Stimulated activated CD4-positive, alpha-beta T cell treated with anti-CD3 and anti-CD28 coated beads, Interleukin-2, amount 100 ng/mL, for 48 hours (primary cell): ENCODE measurements at regions not wholly inside any gene's neighbourhood (a gene's known extent, or its start where the extent isn't known, plus 50 kb on each side); places are given as distances from the start of the nearest gene placed in this dataset.

Experiments used
- DNase-seq, 2 donors: peaks; one replicate each; pipeline ENCODE4 v3.0.0-alpha.2; 2020

DNA sequence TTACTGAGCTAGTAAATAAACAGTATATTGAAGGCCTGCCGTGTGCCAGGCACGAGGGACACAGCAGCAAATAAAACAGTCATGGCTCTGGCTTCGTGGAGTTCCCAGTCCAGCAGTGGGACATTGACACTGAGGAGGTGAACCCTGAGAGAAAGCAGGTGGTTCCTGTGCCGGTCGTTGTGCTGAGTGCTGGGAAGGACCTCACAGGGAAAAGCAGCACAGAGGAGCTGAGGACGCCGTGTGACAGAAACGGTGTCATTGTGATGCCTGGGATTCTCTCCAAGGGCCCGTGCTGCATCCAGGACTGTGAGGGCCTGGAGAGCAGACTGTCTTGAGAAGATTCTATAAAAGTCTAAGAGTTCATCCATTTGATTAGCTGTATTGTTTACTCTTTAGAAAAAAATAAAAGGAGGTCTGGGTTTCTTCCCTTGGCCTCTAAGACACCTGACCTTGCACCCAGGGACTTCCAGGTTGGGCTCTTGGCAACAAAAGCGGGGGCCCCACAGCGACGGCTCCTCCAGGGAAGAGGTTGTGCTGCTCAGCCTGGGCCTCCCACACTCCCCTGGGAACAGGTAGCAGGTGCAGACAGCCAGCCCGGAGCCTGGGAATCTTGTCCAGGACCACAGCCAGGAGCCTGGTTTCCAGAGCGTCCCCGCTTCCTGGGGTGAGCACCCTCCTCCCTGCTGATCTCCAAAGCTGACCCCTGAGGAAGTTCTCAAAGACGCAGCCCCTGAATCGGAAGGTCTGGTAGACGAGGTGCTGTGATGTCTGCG, 251.2 kb upstream of the PMEPA1 start:
- DNase-seq: no peak

DNA sequence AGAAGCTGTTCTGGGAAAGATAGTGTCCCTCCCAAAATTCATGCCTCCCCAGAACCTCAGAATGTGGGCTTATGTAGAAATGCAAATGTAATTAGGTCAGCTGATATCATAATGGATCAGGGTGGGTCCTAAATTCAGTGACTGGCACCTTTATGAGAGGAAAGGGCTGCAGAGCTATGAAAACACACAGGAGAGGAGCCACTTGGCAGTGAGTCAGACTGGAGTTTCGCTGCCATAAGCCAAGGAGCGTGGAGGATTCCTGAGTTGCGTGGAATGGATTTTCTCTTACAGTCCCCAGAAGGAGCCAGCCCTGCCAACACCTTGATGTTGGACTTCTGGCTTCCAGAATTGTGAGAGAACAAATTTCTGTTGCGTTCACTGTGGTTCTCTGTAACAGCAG, 249.8 kb upstream of the PMEPA1 start:
- DNase-seq: no peak

DNA sequence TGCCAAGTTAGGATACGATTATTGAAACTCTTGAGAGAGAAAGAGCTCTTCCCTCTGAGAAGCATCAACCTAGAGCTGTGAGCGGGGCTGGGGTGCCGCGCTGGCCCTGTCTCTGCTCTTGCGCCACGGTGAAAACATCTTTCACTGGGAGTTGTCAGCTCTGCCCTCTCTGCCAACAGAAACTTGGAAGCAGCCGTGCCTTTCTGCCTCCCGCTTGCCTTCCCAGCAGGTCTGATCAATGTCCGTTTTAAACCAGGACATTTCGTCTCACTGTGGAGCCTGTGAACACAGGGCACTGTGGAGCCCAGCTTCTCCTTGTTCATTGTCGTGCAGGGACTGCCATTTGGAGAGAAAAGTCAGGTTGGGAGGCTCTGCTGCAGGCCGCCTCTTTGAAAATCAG, 249.2 kb upstream of the PMEPA1 start:
- no peak for DNase-seq

DNA sequence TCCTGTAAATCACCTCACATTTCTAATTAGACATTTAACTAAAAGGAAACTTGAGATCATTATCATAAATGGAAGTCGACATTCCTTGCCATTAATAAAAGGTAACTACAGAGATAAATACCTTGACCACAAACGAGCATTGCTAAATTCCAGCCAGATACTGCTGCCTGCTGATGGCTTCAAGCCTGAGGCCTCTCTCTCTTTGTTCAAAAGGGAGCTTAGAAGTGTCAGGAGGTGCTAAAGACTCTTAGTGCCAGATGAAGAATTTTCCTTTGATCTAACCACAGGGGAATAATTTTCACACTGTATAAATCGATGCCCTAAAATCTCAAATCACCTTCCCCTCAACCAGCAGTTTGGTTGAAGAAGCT, 248.2 kb upstream of the PMEPA1 start:
- DNase-seq: no peak

DNA sequence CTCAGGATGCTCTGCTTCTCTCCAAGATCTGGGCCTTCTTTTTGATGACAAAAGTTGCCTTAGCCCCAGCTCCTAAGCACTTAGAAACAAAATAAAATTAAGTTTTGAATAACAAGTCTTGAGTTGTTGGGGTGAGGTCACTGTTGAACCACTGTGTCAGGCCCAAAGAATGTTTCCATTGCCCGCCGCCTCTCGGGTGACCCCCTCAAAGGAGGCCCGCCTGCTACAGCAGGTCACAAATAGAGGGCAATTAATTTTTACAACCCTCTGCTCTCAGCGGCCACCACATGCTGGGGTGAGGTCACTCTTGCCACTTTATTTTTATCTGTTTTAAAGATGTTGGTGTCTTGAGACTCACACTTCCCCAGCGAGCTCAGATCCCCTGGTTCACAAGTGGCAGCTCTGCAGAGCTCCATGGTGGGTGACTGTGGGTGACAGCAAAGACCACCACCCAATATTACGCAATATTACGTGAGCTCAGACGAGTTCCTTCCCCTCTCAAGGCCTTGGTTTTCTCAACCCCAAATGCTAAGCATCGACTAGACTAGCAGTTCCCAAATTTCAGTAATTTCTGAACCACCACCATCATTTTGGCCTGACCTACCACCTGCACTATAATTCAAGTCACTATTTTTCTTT, 247.7 kb upstream of the PMEPA1 start:
- no peak for DNase-seq

DNA sequence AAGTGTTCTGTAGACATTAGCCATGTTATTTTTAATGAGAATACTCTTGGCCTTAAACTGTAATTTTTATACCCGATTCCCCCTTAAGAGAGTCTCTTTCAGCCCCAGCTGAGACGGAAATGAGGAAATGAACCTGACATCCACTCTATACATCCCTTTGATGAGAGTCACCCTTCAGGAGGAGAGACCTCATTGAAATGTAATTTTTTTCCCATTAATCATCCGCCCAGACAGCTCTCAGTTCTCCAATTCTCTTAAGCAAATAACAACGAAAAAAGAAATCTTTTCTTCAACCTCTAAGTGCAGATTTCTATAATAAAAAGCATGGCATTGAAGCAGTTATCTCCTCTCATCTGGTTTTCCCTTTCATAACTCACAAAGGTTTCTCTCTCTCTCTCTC, 243.8 kb upstream of the PMEPA1 start:
- no peak for DNase-seq

DNA sequence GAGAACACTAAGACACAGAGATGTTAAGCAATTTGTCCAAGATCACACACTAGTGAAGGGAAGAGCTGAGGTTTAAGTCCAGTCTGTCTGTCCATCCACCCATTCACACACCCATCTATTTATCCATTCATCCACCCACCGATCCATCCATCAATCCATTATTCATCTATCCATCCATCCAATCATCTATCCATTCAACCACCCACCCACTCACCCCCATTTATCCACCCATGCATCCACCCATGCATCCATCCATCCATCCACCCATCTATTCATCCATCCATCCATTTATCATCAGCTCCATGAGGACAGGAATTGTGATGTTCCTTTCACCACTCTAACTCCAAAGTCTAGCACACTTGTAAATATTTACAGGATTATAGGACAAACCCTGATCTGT, 242.3 kb upstream of the PMEPA1 start:
- no peak for DNase-seq

DNA sequence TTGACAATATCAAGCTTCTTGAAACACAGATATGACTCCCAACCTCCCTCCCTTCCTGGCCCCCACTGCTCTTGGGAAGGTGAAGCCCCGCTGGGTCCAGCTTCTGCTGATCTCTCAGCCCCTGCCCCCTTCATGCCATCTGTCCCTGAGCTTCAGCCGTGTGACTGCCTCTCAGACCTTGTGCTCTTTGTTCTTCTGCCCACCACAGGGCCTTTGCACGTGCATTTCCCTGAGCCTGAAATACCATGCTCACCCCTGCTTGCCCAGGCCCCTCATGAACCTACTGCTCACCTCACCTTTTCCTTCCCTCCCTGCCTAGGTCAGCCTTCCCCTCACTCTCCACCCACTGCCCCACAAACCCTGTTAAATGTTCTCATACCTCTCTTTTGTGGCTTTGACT, 241.7 kb upstream of the PMEPA1 start:
- no peak for DNase-seq

DNA sequence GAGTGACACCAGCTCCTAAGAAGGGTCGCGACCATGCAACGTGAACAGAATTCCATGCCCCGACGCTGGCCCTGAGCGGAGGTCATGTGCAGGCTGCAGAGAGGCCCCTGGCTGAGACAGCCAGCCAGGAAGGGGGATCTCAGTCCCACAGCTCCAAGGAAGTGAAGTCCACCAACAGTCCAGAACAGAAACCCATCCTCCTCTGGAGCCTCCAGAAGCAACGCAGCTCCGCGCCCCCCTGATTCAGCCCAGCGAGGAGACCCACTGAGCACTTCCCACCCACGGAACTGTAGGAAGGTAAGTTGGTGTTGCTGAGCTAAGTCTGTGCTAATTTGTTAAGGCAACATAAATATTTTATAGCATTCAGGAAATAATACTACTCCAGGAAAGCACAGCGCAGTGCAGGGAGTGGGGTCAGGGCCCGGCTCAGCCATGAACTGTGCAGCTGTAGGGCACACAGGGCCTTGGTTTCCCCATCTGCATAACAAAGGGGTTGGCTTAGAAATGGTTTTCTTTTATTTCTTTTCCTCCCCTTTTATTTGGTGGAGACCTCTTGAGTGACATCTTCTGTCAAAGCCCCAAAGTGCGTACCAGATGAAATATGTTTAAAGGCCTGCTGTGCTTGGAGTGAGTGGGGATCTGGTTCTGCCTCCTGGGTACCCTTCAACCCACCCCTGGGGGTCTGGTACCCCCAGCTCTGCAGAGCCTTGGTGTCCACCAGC, 241.1 kb upstream of the PMEPA1 start:
- no peak for DNase-seq

DNA sequence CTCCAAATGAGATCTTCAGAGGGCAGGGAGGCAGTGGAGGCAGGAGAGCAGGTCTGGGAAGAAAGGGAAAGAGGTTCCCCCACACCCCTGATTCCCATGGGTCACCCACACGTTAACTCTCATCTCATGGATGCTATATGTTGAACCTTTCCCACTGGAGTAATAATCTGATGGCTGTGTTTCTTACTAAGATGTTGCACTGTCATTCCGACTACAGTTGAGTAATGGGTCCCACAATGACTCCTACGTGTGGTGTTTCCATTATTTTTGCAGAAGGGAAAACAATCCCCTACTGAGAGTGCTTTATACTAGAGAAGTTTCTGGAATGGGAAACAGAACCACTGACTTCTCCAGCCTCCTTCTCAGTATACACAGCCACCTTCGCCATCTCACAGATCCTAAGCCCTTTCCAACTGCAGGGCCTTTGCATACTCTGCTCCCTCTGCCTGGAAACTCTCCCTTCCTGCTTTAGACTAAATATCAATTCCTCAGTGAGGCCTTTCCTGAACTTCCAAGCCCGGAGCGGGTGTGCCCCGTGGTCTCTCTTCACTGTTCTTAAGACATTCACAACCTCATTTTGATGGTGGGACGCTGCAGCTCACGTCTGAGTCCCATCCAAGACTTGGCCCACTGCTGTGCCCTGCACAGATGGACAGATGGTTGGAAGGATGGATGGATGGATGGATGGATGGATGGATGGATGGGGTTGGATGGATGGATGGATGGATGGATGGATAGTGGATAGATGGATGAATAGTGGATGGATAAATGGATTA, 238.6 kb upstream of the PMEPA1 start:
- DNase-seq: no peak

DNA sequence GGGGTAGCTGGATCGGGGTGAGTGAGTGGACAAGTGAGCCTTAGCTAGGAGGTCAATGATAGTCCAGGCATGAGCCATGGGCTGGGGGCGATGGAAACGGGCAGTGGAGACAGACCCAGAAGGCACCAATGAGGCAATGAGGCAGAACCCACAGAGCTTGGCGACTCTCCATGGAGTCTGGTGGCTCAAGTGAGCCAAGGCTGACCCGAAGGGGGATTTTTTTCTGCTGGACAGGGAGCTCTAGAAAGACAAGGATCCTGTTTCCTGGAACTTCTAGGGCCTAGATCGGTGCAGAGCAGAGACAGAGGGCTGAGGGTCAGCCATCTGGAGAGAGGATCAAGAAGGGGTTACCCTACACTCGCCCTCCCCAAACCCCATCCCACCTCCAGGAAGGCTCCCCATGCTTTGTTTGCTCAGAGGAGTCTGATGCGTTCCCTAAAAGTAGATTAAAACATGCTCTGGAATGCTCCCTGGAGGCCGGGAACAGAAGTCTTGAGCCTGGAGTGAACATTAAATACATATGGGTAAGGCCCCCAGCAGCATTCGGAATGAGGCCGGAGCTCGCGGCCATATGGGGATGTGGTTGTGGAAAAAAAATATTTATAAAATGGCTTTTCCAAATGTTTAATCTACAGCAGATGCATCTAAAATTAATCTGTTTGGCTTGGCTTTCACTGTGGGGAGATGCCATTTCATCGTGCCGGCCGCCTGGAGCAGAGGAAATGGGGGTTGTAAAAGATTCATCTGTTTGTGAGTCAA, 237.8 kb upstream of the PMEPA1 start:
- no peak for DNase-seq

DNA sequence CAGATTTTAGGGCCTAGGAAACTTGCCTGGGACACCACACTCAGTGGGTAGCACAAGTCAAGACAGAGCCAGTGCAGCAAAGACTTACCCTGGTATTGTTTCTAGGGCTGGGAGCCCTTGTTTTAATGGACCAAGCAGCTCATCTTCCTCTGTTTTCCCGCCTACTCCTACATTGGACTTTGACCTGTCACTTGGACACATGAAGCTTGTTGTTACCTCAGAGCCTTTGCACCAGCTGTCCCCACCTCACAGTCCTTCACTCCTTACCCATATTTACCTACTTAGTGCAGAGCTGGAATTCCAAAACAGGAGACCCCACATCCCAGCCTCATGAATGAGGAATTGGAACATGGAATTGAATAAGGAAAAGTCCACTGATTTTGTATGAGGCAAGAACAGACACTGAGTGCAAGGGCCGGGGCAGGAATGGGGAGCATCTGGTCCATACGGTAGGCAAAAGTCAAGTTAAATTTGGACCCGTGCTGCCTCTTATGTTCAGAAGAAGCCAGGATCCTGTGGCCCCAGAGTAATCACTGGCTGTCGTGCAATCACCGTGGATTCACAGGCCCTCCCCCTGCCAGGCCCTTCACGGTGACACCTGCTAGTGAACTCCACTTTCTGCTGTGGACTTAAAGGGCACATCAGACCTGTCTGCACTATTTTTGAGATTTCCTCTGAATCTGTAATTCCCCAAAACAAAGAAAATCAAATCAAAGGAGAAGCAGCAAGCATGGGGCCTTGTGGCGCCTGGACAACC, 236.9 kb upstream of the PMEPA1 start:
- no peak for DNase-seq

DNA sequence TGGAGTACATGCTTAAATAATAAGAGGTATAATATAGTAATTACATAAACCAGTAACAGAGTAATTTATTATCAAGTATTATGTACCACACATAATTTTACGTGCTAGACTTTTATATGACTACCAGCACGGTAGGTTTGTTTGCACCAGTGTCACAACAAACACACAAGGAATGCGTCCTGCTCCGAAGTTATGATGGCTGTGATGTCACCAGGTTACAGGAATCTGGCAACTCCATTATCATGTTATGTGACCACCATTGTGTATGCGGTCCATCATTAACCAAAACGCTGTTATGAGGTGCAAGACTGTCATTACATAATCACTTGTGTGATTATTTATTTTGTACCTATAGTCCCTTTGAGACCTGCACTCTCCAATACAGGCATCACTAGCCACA, 235.2 kb upstream of the PMEPA1 start:
- DNase-seq: no peak

DNA sequence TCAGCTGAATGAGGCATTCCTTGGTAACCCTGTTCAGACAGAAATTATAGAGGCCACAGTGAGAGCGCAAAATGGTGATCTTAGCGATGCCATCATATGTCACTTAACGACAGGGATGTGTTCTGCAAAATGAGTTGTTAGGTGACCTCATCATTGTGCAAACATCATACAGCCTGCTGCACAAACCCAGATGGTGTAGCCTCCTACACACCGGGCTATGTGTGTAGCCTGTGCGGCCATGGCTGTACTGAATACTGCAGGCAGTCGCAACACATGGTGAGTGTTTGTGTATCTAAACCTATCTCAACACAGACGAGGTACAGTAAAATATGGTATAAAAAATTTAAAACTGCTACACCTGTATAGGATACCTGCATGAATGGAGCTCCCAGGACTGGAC, 234.1 kb upstream of the PMEPA1 start:
- DNase-seq: no peak

DNA sequence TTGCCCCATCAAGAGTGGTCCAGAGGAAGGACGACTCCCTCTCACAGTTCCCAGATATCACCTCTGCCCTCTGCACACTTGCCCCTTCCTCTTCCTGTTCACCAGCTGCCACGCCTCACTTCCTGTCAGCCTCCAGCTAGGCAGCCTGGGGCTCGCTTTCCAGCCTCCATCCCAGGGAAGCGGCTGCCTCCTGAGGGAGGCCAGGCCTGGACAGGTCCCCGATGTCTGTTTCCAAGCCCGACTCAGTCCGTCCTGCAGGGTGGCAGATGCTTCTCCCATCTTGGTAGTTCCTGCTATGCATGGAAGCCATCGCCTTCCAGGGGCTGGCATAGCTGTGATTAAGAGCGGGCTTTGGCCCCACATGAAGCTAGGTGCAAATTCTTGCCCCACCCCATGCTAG, 233.5 kb upstream of the PMEPA1 start:
- no peak for DNase-seq

DNA sequence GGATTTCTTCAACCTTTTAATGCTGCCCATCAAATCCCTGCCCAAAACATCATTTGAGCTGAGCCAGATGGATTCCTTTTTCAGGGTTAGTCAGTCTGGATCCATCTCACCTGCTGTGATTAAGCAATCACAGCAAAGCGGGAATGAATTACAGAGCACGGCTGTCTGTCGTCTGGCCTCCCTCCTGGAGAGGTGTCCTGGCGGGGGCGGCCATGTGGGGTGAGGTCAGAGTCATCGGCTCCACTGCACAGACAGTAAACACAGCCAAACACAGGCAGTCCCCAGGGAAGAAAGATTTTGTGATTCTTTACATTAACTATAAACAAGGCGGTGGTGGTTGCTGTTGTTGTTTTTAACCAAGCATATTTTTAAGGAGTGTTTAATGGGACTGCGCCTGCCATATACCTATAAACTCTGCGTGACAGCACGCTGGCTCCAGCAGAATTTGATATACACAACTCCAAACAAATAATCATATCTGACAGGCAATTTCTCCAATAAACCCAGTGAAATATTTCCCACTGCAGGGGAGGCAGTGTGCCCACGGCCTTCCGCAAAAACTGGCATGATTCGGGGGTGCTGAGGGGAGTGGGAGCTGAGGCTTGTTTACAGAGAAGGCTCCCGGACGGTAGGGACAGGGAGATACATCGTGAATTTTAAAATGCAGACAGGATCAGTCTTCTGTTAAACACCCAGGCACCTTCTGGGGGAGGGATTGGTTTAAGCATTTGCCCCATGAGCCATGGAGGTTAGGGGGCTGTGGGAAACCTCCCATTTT, 232.0 kb upstream of the PMEPA1 start:
- no peak for DNase-seq

DNA sequence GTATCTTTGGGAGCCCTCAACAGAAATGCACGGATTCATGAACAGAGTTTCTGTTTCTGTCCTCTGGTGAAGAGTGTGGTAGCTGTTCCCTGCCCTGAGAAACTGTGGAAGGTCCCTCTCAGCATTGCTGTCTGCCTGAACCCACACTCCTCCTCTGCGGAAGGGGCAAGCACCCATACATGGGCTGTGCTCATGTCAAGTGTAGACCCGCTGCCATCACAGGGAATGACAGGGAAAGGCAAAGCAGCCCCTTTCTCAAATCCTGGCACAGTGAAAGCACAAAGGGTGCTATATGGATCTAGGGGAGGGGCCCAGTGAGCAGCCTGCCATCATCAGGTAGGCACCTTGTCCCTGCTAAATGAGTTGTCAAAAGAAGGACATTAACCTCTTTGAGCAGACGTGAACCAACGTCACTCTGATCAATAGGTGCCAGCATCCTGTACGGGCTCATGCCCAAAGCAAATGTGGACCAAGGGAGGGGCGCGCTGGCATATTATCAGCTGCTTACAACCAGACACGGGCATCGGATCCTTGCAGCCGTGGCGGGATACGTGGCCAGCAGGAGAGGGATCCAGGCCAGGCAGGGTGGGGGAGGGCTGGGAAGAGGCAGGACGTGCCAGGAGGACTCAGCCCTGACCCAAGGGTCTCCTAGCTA, 231.2 kb upstream of the PMEPA1 start:
- DNase-seq: no peak

DNA sequence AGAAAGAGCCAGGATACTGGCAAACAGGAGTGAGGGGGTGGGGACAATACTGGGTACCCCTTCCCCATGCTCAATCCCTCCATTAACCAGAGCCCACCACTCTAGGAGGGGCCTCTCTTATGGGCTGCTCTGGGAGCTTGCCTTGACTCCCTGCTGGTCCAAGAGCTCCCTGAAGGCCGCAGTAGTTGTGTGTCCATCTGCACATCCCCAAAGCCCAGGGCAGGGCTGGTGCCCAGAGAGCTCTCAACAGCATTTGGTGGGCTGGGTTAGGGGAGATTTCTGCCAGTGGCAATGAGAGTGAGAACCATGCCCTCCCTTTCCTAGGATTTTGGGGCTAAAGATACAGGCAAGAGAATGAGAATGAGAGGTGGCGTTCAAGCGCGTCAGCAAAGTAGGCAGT, 230.6 kb upstream of the PMEPA1 start:
- DNase-seq: no peak

DNA sequence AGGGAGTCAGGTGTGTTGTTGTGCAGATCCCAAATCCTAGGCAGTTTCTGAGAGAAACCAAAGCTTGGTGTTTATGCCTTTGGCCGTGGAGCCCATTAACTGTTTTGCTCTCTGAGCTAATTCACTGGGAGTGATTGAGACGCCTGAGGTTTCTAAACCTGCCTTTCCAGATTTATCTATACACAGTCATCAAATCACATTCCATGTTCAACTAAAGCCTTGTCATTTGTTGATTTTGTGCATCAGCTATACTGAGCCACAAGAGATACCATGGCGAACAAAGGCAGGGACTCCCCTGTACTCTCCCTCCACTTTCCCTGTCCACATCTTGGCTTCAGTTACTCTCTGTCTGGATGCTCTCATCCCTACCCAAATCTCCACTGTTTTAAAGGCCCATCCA, 229.7 kb upstream of the PMEPA1 start:
- no peak for DNase-seq
